Neural crest cell (in vitro differentiated cells): ENCODE measurements at regions not wholly inside any gene's neighbourhood (a gene's known extent, or its start where the extent isn't known, plus 50 kb on each side); places are given as distances from the start of the nearest gene placed in this dataset.

Experiments
- DNase-seq: peaks from one replicate; pipeline ENCODE4 v3.0.0; 2021; ENCODE audit warnings: low read depth, mixed read lengths, low spot score
- H3K27ac Mint-ChIP-seq: one replicate; pipeline ENCODE4 v1.8.0; 2021; ENCODE audit warnings: mild to moderate bottlenecking, mixed read lengths; ENCODE audit not compliant: unreplicated experiment
- H3K27me3 Mint-ChIP-seq: 2 replicates; pipeline ENCODE4 v1.8.0; 2021; ENCODE audit warnings: low read depth, mild to moderate bottlenecking, mixed read lengths
- H3K36me3 Mint-ChIP-seq: 2 replicates; pipeline ENCODE4 v1.8.0; 2021; ENCODE audit warnings: low read depth, mild to moderate bottlenecking, mixed read lengths
- H3K4me1 Mint-ChIP-seq: 2 replicates; pipeline ENCODE4 v1.8.0; 2021; ENCODE audit warnings: mixed read lengths
- H3K4me3 Mint-ChIP-seq: one replicate; pipeline ENCODE4 v1.8.0; 2021; ENCODE audit warnings: mild to moderate bottlenecking, mixed read lengths
- H3K9me3 Mint-ChIP-seq: 2 replicates; pipeline ENCODE4 v1.8.0; 2021; ENCODE audit warnings: mixed read lengths
- TF ChIP-seq, protein P1 (sequence below): fragments of 200-600 bp; sonication (generic); conservative IDR thresholded peaks from 2 replicates; pipeline ENCODE4 v1.5.0; 2021; ENCODE audit warnings: antibody characterized with exemption, mild to moderate bottlenecking

DNA sequence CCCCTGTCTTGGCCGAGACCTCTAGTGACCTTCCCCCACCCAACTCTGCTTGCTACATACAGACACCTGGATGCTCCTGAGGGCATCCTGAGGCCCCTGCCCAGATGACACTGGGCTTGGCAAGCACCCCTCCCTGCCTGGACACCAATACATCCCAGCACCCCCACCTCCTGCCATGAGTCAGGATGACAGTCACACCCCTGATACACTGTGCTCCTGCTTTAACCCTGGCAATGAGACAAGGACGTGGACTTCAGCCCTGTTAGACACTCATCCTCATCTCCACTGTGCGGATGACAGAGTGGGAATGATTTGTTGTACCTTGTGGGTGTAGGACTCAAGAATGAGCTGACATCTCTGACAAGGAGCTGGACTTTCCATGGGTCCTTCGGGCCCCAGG lies 186.3 kb upstream of the ADCY1 start:
- peaks cover 4% of the 10 kb centered on the region for H3K9me3 Mint-ChIP-seq
- no peak overlapping the region for H3K4me3 Mint-ChIP-seq
- H3K27ac Mint-ChIP-seq: no peak overlapping the region
- H3K36me3 Mint-ChIP-seq: peaks cover 2% of the 10 kb centered on the region
- peaks cover 8% of the 10 kb centered on the region for H3K4me1 Mint-ChIP-seq
- TF ChIP-seq, protein P1, sequence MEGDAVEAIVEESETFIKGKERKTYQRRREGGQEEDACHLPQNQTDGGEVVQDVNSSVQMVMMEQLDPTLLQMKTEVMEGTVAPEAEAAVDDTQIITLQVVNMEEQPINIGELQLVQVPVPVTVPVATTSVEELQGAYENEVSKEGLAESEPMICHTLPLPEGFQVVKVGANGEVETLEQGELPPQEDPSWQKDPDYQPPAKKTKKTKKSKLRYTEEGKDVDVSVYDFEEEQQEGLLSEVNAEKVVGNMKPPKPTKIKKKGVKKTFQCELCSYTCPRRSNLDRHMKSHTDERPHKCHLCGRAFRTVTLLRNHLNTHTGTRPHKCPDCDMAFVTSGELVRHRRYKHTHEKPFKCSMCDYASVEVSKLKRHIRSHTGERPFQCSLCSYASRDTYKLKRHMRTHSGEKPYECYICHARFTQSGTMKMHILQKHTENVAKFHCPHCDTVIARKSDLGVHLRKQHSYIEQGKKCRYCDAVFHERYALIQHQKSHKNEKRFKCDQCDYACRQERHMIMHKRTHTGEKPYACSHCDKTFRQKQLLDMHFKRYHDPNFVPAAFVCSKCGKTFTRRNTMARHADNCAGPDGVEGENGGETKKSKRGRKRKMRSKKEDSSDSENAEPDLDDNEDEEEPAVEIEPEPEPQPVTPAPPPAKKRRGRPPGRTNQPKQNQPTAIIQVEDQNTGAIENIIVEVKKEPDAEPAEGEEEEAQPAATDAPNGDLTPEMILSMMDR: no peak
- no peak for DNase-seq
- H3K27me3 Mint-ChIP-seq: peaks cover 2% of the 10 kb centered on the region

DNA sequence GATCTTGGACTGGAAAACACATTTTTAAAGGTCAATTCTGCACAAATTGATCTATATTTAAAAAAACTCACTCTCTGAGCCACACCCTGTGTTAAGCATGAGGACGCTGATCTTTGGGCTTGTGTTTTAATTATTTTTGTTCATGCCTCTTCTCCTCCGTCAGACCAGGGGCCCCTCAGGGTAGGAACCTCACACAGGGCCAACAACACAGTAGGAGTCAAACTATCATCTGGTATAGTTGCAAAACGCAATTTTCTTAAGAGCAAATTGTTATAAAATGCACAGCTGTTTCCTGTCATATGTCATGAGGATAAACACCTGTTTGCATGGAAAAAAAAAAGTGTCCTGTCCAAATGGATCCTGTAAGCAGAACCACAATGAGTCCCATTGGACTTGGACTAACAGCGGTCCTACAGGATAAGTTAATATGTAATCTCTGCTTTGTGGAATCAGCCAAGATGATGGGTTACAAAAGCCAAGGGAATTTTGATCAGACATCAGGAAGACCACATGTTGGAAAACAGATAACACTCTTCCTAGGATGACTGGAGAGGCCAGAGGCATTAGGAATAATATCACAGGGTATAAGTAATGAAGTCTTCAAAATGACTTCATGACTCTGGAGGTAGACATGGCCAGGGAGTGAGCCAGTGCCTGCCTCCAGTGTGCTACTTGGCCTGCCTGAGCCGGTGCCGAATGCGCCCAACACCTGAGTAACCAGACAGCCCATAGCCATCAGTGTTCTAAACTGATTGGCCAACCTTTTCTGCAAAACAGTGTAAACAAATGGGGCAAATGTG lies 184.9 kb upstream of the ADCY1 start:
- Mint-ChIP-seq H3K27ac (no peak overlapping the region), H3K4me3 (no peak overlapping the region), H3K9me3 (peaks cover 5% of the 10 kb centered on the region), H3K4me1 (peaks cover 8% of the 10 kb centered on the region), H3K27me3 (peaks cover 3% of the 10 kb centered on the region), H3K36me3 (peaks cover 2% of the 10 kb centered on the region)
- TF ChIP-seq, protein P1: no peak
- no peak for DNase-seq

DNA sequence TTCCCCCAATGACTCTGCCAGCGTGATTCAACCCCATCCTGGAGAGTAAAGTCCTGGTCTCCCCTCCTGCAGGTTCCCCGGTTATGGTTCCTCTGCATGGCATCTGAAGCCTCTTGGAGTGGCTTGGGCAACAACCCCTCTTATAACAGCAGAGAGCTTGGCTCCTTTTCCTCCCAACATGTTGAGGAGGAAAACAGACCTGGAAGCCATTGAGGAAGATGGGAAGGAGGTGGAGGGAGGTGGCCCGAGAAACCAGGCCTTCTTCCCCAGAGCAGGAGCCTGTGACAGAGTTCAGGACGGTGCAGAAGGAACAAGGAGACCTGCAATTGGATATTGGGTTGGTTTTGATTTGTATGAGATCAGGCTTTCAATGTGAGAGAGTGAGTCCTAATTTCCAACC lies 184.0 kb upstream of the ADCY1 start:
- H3K27ac Mint-ChIP-seq: no peak overlapping the region
- H3K36me3 Mint-ChIP-seq: peaks cover 5% of the 10 kb centered on the region

DNA sequence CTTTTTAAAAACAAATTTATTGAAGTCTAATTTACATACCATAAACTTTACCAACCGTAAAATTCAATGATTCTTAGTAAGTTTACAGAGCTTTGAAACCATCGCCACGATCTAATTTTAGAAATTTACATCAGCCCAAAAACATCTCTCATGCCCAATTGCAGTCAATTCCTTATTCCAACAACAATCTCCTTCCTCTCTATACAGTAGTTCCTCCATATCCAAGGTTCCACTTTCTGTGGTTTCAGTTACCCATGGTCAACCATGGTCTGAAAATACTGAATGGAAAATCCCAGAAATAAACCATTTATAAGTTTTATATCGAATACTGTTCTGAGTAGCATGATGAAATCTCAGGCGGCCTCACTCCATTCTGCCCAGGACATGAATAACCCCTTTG lies 183.4 kb upstream of the ADCY1 start:
- peaks cover 3% of the 10 kb centered on the region for H3K27me3 Mint-ChIP-seq
- no peak for DNase-seq
- H3K4me1 Mint-ChIP-seq: peaks cover 8% of the 10 kb centered on the region
- H3K36me3 Mint-ChIP-seq: peaks cover 5% of the 10 kb centered on the region
- peaks cover 12% of the 10 kb centered on the region for H3K9me3 Mint-ChIP-seq
- H3K27ac Mint-ChIP-seq: no peak overlapping the region
- TF ChIP-seq, protein P1: no peak
- no peak overlapping the region for H3K4me3 Mint-ChIP-seq

More for the DNA sequence above, 184.0 kb upstream of the ADCY1 start:
- no peak overlapping the region for H3K4me3 Mint-ChIP-seq
- TF ChIP-seq, protein P1: no peak
- peaks cover 3% of the 10 kb centered on the region for H3K27me3 Mint-ChIP-seq
- DNase-seq: no peak
- peaks cover 11% of the 10 kb centered on the region for H3K9me3 Mint-ChIP-seq
- peaks cover 8% of the 10 kb centered on the region for H3K4me1 Mint-ChIP-seq

DNA sequence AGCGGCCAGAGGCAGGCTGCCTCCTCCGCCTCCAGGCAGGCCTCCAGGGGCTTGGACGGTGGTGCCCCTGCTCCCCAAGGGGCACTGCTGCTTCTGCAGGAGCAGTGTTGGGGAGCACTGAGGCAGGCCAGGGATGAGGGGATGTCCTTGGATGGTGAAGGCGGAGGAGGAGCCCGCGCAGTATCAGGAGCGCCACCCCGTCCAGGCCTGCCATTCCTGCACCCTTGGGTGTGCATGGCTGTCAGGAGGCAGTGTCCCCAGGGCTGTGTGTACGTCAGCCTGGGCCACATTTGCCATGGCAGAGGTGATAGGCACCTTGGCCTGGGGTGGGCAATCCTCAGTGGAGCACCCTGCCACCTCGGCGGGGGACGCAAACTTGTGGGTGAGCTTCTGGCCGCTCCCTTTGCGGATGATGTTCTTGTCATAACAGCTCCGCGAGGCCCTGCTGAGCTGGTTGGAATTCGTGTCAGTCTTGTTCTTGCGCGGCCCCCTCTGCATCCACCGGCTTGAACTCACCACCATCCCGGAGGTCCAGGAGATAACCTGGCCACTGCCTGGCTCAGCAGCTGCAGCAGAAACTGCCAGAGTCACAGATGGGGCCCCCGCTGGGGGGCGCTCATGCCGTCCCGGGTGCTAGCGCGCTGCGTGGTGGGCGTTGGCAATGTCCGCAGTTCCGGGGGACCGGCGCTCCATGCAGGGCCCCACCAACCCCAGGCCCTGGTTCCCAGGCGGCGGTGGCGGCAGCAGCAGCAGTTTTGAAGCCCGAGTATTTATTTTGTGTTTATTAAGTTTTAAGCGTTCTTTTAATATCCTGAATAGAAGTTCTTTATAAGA lies 182.3 kb upstream of the ADCY1 start:
- no peak for DNase-seq
- TF ChIP-seq, protein P1: no peak
- no peak overlapping the region for H3K4me3 Mint-ChIP-seq
- H3K4me1 Mint-ChIP-seq: peaks cover 8% of the 10 kb centered on the region
- H3K9me3 Mint-ChIP-seq: peaks cover 14% of the 10 kb centered on the region
- no peak overlapping the region for H3K27ac Mint-ChIP-seq
- H3K36me3 Mint-ChIP-seq: peaks cover 5% of the 10 kb centered on the region
- H3K27me3 Mint-ChIP-seq: peaks cover 3% of the 10 kb centered on the region
